NT2/D1 (cell line): ENCODE measurements at regions not wholly inside any gene's neighbourhood (a gene's known extent, or its start where the extent isn't known, plus 50 kb on each side); places are given as distances from the start of the nearest gene placed in this dataset.

ENCODE experiments used
- SUZ12 ChIP-seq: IDR thresholded peaks from 2 replicates; pipeline ENCODE4 v1.6.1; 2011; ENCODE audit not compliant: insufficient read length, insufficient read depth; ENCODE audit errors: extremely low read depth
- YY1 ChIP-seq: IDR thresholded peaks from 2 replicates; pipeline ENCODE4 v1.6.1; 2011; ENCODE audit not compliant: insufficient read length, insufficient read depth

DNA sequence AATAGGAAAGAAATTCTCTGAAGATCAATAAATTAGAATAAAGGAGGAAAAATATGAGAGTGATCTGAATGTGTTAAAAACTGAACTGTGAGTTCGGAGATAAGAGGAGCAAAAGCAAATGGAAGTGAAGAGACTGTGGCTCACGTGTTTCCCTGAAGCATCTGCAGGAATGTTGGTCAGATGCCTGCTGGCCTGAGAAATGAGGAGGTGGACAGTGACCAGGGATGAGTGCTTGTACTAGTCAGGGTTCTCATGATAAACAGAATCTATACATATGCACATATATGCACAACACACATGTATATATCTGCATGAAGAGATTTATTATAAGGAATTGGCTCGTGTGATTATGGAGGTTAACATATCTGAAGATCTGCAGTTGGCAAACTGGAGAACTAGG is 103.4 kb upstream of the TIAM1 start:
- TF ChIP-seq YY1 (no peak), SUZ12 (no peak)
